Fibroblast of pulmonary artery (primary cell): ENCODE measurements at regions not wholly inside any gene's neighbourhood (a gene's known extent, or its start where the extent isn't known, plus 50 kb on each side); places are given as distances from the start of the nearest gene placed in this dataset.

Experiments
- DNase-seq: peaks from one replicate; pipeline ENCODE4 v3.0.0-alpha.2; 2010; ENCODE audit warnings: low read depth
- H3K4me3 ChIP-seq: replicated peaks from 2 replicates; pipeline ENCODE4 v1.5.1; 2011; ENCODE audit warnings: low read depth, mild to moderate bottlenecking, control low read depth, low read length, moderate library complexity
- TF ChIP-seq, protein P1 (sequence below): IDR thresholded peaks from 2 replicates; pipeline ENCODE4 v1.5.1; 2011; ENCODE audit warnings: mild to moderate bottlenecking, control low read depth, low read length, inconsistent platforms; ENCODE audit errors: missing control alignments

DNA sequence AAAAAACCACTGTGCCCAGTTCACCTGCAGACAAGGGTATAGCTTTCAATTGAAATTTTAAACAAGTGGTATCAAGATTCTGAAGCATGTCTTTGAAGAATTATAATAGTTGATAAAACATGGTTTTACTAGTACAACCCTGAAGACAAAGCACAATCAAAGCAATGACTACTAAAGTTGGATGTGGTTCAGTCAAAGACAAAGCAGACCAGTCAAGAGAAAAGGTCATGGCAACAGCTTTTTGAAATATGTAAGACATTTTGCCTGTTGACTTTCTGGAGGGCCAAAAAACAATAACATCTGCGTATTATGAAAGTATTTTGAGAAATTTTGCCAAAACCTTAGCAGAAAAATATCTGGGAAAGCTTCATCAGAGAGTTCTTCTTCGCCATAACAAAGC, 1393.6 kb downstream of the SI start:
- TF ChIP-seq, protein P1, sequence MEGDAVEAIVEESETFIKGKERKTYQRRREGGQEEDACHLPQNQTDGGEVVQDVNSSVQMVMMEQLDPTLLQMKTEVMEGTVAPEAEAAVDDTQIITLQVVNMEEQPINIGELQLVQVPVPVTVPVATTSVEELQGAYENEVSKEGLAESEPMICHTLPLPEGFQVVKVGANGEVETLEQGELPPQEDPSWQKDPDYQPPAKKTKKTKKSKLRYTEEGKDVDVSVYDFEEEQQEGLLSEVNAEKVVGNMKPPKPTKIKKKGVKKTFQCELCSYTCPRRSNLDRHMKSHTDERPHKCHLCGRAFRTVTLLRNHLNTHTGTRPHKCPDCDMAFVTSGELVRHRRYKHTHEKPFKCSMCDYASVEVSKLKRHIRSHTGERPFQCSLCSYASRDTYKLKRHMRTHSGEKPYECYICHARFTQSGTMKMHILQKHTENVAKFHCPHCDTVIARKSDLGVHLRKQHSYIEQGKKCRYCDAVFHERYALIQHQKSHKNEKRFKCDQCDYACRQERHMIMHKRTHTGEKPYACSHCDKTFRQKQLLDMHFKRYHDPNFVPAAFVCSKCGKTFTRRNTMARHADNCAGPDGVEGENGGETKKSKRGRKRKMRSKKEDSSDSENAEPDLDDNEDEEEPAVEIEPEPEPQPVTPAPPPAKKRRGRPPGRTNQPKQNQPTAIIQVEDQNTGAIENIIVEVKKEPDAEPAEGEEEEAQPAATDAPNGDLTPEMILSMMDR: no peak
- DNase-seq: no peak
- H3K4me3 ChIP-seq: no peak overlapping the region

DNA sequence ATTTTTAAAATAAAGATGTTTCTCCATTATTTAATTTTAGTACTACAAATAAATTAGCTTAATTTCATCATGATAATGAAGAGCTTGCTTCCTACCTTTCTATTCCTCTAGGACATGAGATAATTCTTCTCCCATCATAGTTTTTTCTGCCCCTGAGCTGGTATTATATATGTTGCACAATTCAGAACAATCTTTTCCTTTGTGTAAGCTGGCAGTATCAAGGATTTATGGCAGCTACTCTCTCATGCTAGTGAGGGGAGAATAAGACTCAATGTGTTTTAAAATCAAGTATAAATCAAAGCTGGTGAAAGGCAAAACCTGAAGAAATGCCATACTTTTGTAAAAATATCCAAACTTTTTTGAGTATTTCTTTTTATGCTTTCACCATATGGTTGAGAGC, 1405.3 kb downstream of the SI start:
- TF ChIP-seq, protein P1: no peak
- no peak for DNase-seq
- no peak overlapping the region for H3K4me3 ChIP-seq

DNA sequence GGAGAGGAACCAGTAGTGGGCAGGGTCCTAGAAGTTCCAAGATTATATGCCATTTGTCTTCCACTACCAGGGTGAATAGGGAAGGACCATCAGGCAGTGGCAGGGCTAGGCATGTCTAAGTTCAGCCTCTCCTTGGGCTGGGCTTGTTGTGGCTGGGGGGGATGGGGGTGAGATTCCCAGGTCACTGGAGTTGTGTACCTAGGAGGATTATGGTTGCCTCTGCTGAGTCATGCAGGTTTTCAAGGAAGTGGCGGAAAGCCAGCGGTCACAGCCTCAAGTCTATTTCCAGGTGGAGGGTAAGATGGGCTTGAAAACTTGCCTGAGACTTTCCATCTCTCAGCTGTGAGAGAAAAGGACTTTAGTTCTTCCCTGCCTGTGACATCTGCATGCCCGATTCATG, 1407.1 kb downstream of the SI start:
- DNase-seq: no peak
- no peak overlapping the region for H3K4me3 ChIP-seq
- TF ChIP-seq, protein P1: no peak

DNA sequence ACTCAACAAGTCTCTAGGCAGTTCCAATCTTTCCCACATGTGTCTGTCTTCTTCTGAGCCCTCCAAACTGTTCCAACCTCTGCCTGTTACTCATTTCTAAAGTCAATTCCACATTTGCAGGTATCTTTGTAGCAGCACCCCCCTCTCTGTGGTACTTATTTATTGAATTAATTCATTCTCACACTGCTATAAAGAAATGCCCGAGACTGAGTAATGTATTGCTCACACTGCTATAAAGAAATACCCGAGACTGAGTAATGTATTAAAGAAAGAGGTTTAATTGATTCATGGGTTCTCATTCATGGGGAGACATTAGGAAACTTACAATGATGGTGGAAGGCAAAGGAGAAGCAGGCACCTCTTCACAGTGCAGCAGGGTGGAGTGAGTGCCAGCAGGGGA, 1413.8 kb downstream of the SI start:
- TF ChIP-seq, protein P1: no peak
- DNase-seq: no peak
- H3K4me3 ChIP-seq: no peak overlapping the region

DNA sequence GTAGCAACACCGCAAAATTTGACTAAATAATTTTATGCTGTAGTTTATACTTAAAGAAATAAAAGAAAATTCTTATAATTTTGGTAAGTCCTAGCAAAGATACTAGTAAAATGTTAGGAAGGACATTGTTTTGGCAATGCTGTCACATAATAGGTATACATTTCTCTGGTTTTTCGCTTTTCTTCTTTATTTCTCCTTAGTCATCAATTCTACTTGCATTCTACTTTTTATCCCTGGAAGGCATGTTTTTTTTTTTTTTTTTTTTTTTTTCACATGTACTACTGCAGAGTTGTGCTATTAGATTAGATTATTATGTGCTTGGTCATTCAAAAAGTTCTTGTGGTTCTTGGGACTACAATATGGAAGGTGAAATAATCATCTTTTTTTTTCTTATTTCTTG, 1421.2 kb downstream of the SI start:
- H3K4me3 ChIP-seq: no peak overlapping the region
- DNase-seq: no peak
- TF ChIP-seq, protein P1: no peak

DNA sequence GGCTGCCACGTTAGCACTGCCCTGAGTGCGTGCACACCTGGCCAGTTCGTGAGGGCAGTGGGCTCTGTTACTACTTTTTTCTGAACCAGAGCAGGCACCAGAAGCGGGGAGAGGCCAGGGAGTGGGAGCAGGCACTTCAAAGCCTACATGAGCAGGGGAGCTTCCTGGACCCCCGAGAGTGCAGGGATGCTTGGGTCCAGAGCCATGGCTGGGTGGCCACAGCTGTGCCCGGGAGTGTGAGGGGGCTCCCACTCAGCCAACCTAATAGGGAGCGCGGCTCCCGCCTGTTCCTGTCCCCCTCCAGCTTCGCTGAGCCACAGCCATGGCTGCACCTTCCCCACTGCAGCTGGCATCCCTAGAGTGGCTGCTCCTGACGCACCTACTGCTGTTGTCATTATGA, 1423.3 kb downstream of the SI start:
- no peak overlapping the region for H3K4me3 ChIP-seq
- DNase-seq: no peak
- TF ChIP-seq, protein P1: no peak

DNA sequence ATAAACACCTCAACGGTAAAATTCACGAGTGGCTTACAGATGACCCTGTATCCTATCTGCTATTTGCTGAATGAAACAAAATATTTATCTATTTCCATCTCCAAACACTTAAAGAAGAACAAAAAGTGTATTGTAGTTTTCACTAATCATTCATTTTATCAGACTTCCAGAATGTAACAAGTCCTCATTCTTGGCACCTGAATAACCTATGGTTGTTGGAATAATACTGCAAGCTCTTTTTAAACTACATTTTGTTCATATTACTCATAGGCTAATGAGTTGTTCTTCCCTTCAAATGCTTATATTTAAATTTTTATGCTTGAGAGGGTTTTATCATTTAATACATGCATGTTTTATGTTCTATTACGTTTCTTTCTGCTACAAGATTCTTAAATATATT, 1434.1 kb downstream of the SI start:
- no peak overlapping the region for H3K4me3 ChIP-seq
- DNase-seq: no peak
- TF ChIP-seq, protein P1: no peak
